ENCODE measurements at regions not wholly inside any gene's neighbourhood (a gene's known extent, or its start where the extent isn't known, plus 50 kb on each side); places are given as distances from the start of the nearest gene placed in this dataset.
A peak's percentile ranks its signal among the peaks of the same experiment; 100 is the strongest.

DNA sequence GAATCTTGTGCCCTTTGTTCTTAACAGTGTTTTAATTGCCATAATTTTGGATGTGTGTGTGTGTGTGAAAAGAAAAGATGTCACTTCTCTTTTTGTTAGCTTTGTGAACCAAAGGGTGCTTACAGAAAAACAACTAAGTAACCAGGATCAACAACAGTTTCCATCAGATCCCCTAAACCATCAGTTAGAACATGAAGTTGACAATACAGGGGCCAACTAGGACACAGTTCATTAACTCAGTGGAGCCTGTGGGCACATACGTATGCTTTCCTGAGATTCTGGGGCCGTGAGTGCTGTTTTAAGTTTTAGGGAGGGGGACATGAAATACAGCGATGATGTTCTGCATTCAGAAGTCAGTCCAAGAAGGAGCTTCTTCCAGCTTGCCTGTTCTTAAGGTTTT is 133.6 kb downstream of the TLR5 start:
- DNase-seq (ENCODE audit: low read depth, low spot score), result no peak
- in situ Hi-C loops (cut with HindIII; ENCODE audit: low sequenced_read_pairs), result no loop called here
- TF ChIP-seq, protein P1, sequence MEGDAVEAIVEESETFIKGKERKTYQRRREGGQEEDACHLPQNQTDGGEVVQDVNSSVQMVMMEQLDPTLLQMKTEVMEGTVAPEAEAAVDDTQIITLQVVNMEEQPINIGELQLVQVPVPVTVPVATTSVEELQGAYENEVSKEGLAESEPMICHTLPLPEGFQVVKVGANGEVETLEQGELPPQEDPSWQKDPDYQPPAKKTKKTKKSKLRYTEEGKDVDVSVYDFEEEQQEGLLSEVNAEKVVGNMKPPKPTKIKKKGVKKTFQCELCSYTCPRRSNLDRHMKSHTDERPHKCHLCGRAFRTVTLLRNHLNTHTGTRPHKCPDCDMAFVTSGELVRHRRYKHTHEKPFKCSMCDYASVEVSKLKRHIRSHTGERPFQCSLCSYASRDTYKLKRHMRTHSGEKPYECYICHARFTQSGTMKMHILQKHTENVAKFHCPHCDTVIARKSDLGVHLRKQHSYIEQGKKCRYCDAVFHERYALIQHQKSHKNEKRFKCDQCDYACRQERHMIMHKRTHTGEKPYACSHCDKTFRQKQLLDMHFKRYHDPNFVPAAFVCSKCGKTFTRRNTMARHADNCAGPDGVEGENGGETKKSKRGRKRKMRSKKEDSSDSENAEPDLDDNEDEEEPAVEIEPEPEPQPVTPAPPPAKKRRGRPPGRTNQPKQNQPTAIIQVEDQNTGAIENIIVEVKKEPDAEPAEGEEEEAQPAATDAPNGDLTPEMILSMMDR (IDR thresholded peaks at IDR 0.05; ENCODE audit: low read depth, low read length), result no peak
- no peak overlapping the region for H3K4me3 ChIP-seq (ENCODE audit: low read depth, low read length)

- TF ChIP-seq, protein P1 (IDR thresholded peaks at IDR 0.05; ENCODE audit: low read depth, low read length), result no peak
- DNase-seq (ENCODE audit: low read depth, low spot score), result peak; percentile 32
- in situ Hi-C loops (cut with HindIII; ENCODE audit: low sequenced_read_pairs), result no loop called here
- H3K4me3 ChIP-seq (ENCODE audit: low read depth, low read length), result no peak overlapping the region
Observed at GRCh38 chr1:223010582-223011504, 132.2 kb downstream of the TLR5 start.

DNA sequence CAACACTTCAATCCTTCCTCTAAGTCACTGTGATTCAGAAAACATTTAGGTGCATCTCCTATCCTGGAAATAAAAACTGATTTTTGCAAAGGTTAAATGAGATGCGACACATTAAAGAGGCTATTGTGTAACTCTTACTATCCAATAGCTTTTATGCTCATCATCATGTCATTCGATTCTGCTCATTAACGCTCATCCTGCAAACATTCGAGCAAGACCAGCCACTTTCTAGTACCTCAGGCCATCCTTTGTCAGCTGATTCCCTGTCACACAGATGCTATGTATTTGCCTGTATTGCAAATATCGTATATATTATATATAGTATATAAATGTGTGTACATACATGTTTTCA is 131.6 kb downstream of the TLR5 start:
- TF ChIP-seq, protein P1 (IDR thresholded peaks at IDR 0.05; ENCODE audit: low read depth, low read length), result no peak
- DNase-seq (ENCODE audit: low read depth, low spot score), result no peak
- H3K4me3 ChIP-seq (ENCODE audit: low read depth, low read length), result no peak overlapping the region
- in situ Hi-C loops (cut with HindIII; ENCODE audit: low sequenced_read_pairs), result no loop called here

DNA sequence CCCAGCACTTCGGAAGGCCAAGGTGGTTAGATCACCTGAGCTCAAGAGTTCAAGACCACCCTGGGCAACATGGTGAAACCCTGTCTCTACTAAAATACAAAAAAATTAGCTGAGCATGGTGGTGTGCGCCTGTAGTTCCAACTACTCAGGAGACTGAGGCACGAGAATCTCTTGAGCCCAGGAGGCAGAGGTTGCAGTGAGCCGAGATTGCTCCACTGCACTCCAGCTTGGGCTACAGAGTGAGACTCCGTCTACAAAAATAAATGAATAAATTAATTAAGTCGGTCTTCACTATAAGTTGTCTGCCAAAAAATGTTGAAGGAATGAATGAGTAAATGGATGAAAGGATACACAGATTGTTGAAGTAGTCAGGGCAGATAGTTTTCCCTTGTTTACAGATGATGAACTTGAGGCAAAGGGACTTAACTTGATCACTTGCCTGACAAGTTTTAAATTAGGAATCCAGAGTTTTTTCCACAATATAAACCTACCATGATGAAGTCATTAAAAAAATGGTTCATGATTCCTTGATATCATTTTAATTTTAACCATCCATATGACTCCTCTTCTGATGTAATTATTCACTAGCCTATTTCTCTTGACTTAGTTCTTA is 130.8 kb downstream of the TLR5 start:
- no peak for DNase-seq (ENCODE audit: low read depth, low spot score)
- TF ChIP-seq, protein P1 (IDR thresholded peaks at IDR 0.05; ENCODE audit: low read depth, low read length), result no peak
- H3K4me3 ChIP-seq (ENCODE audit: low read depth, low read length), result no peak overlapping the region
- in situ Hi-C loops (cut with HindIII; ENCODE audit: low sequenced_read_pairs), result no loop called here

- TF ChIP-seq, protein P1 (IDR thresholded peaks at IDR 0.05; ENCODE audit: low read depth, low read length), result no peak
- no peak overlapping the region for H3K4me3 ChIP-seq (ENCODE audit: low read depth, low read length)
- DNase-seq (ENCODE audit: low read depth, low spot score), result no peak
- in situ Hi-C loops (cut with HindIII; ENCODE audit: low sequenced_read_pairs), result no loop called here
Observed at GRCh38 chr1:223012938-223013337, 130.1 kb downstream of the TLR5 start.

- DNase-seq (ENCODE audit: low read depth, low spot score), result no peak
- in situ Hi-C loops (cut with HindIII; ENCODE audit: low sequenced_read_pairs), result no loop called here
- TF ChIP-seq, protein P1 (IDR thresholded peaks at IDR 0.05; ENCODE audit: low read depth, low read length), result no peak
- H3K4me3 ChIP-seq (ENCODE audit: low read depth, low read length), result no peak overlapping the region
Observed at GRCh38 chr1:223014142-223014873, 128.7 kb downstream of the TLR5 start.

Data from astrocyte of the spinal cord (primary cell).